Endodermal cell (in vitro differentiated cells): ENCODE measurements at regions not wholly inside any gene's neighbourhood (a gene's known extent, or its start where the extent isn't known, plus 50 kb on each side); places are given as distances from the start of the nearest gene placed in this dataset.

Source experiments
- DNase-seq: peaks from one replicate; pipeline ENCODE4 v3.0.0-alpha.2; 2017
- H3K27ac ChIP-seq: 2 replicates; pipeline ENCODE4 v1.5.1; 2013; ENCODE audit warnings: mild to moderate bottlenecking, low read depth, low read length, moderate library complexity
- H3K27me3 ChIP-seq: 2 replicates; pipeline ENCODE4 v1.6.1; 2013; ENCODE audit warnings: mild to moderate bottlenecking, low read length, moderate library complexity; ENCODE audit not compliant: insufficient read depth, control insufficient read depth, poor library complexity, severe bottlenecking
- H3K36me3 ChIP-seq: 2 replicates; pipeline ENCODE4 v1.7.0; 2013; ENCODE audit warnings: mild to moderate bottlenecking, low read length, moderate library complexity; ENCODE audit not compliant: control insufficient read depth, insufficient read depth
- H3K4me1 ChIP-seq: one replicate; pipeline ENCODE4 v1.7.0; 2013; ENCODE audit warnings: low read length; ENCODE audit not compliant: control insufficient read depth, insufficient read depth
- H3K4me3 ChIP-seq: 2 replicates; pipeline ENCODE4 v1.5.1; 2013; ENCODE audit warnings: mild to moderate bottlenecking, low read length, moderate library complexity
- H3K9ac ChIP-seq: 2 replicates; pipeline ENCODE4 v1.6.1; 2013; ENCODE audit warnings: mild to moderate bottlenecking, low read length, moderate library complexity; ENCODE audit not compliant: poor library complexity, severe bottlenecking; ENCODE audit errors: extremely low read depth
- H3K9me3 ChIP-seq: 2 replicates; pipeline ENCODE4 v1.6.1; 2013; ENCODE audit warnings: mild to moderate bottlenecking, low read length, moderate library complexity; ENCODE audit not compliant: control insufficient read depth
- H3K27ac Mint-ChIP-seq: 2 replicates; pipeline ENCODE4 v1.8.0; 2020; ENCODE audit warnings: mixed read lengths
- H3K27me3 Mint-ChIP-seq: 2 replicates; pipeline ENCODE4 v1.8.0; 2021; ENCODE audit warnings: mild to moderate bottlenecking, mixed read lengths; ENCODE audit not compliant: insufficient read depth
- H3K36me3 Mint-ChIP-seq: 2 replicates; pipeline ENCODE4 v1.8.0; 2020; ENCODE audit warnings: low read depth, mixed read lengths
- H3K4me1 Mint-ChIP-seq: 2 replicates; pipeline ENCODE4 v1.8.0; 2020; ENCODE audit warnings: mixed read lengths
- H3K4me3 Mint-ChIP-seq: 2 replicates; pipeline ENCODE4 v1.8.0; 2020; ENCODE audit warnings: mild to moderate bottlenecking, moderate library complexity, mixed read lengths
- H3K9me3 Mint-ChIP-seq: 2 replicates; pipeline ENCODE4 v1.8.0; 2020; ENCODE audit warnings: mild to moderate bottlenecking, mixed read lengths
- WGBS, 2 experiments: methylation state at CpG; one replicate each; pipeline versions ENCODE4 v1.1.5 to v1.1.7; 2013; ENCODE audit warnings: missing lambda C conversion rate in 2 of 2, mixed read lengths in 1 of 2; ENCODE audit not compliant: insufficient coverage in 1 of 2, insufficient read length in 1 of 2; 5-methylcytosine and 5-hydroxymethylcytosine counted together
- TF ChIP-seq, protein P1 (sequence below): fragments of 200-600 bp; sonication (generic); conservative IDR thresholded peaks from 2 replicates; pipeline ENCODE4 v1.5.0; 2021; ENCODE audit warnings: antibody characterized with exemption, mild to moderate bottlenecking

DNA sequence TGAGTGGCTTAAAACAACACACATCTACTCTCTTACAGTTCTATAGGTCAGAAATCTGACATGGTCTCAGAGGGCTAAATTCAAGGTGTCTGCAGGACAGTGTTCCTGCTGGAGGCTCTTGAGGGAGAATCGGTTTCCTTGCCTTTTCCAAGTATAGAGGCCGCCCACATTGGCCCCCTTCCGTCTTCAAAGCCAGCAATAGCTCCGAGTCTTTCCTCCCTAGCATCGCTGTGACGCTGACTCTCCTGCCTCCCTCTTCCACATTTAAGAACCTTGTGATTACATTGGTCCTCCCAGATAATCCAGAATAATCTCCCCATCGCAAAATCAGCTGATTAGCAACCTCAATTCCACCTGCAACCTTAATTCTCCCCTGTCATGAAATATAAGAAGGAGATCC lies 81.3 kb upstream of the IER5L start:
- H3K9me3 ChIP-seq = no peaks in the 10 kb centered on the region
- H3K4me3 Mint-ChIP-seq = no peak overlapping the region
- no peak overlapping the region for H3K9ac ChIP-seq
- no peaks in the 10 kb centered on the region for H3K36me3 Mint-ChIP-seq
- peaks cover 66% of the 10 kb centered on the region for H3K27me3 Mint-ChIP-seq
- H3K4me3 ChIP-seq = no peak overlapping the region
- H3K9me3 Mint-ChIP-seq = no peaks in the 10 kb centered on the region
- DNase-seq = no peak
- H3K36me3 ChIP-seq = no peaks in the 10 kb centered on the region
- 80 to 96% methylated on average over 6 to 7 of the region's 7 CpGs for WGBS, 2 experiments
- H3K27ac ChIP-seq = no peak overlapping the region
- H3K4me1 ChIP-seq = no peaks in the 10 kb centered on the region
- TF ChIP-seq, protein P1, sequence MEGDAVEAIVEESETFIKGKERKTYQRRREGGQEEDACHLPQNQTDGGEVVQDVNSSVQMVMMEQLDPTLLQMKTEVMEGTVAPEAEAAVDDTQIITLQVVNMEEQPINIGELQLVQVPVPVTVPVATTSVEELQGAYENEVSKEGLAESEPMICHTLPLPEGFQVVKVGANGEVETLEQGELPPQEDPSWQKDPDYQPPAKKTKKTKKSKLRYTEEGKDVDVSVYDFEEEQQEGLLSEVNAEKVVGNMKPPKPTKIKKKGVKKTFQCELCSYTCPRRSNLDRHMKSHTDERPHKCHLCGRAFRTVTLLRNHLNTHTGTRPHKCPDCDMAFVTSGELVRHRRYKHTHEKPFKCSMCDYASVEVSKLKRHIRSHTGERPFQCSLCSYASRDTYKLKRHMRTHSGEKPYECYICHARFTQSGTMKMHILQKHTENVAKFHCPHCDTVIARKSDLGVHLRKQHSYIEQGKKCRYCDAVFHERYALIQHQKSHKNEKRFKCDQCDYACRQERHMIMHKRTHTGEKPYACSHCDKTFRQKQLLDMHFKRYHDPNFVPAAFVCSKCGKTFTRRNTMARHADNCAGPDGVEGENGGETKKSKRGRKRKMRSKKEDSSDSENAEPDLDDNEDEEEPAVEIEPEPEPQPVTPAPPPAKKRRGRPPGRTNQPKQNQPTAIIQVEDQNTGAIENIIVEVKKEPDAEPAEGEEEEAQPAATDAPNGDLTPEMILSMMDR = no peak
- no peaks in the 10 kb centered on the region for H3K4me1 Mint-ChIP-seq
- no peak overlapping the region for H3K27ac Mint-ChIP-seq
- peaks cover 38% of the 10 kb centered on the region for H3K27me3 ChIP-seq

DNA sequence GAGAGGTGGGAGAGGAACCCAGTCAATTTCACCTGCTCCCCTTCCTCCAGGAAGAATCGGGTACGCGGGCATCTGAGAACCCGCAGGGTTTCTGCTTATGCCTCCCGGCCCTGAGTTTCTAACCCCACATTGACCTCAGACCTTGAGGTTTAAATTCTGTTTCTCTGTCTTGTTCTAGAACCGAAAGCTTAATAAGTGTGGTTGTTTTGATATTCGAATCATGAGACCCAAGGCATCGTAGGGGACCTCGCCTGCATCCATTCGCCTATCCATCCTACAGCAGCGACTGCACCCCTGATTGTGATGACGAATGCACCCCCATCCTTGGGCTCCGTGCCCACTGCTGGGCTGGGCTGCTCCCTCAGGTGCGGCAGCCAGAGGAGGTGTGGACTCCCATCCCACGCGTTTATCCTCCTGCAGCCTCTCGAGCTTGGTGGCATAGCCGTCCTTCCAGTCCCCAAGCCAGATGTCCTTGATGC lies 80.8 kb upstream of the IER5L start:
- peaks cover 38% of the 10 kb centered on the region for H3K27me3 ChIP-seq
- Mint-ChIP-seq H3K4me1 (no peaks in the 10 kb centered on the region), H3K36me3 (no peaks in the 10 kb centered on the region), H3K9me3 (no peaks in the 10 kb centered on the region), H3K27me3 (peaks cover 66% of the 10 kb centered on the region), H3K27ac (no peak overlapping the region), H3K4me3 (no peak overlapping the region)
- H3K9me3 ChIP-seq = no peaks in the 10 kb centered on the region
- H3K36me3 ChIP-seq = no peaks in the 10 kb centered on the region
- peak; percentile 45 for DNase-seq
- TF ChIP-seq, protein P1 = no peak
- no peaks in the 10 kb centered on the region for H3K4me1 ChIP-seq
- no peak overlapping the region for H3K4me3 ChIP-seq
- H3K9ac ChIP-seq = no peak overlapping the region
- H3K27ac ChIP-seq = no peak overlapping the region
- 56 to 60% methylated on average over 14 to 18 of the region's 18 CpGs for WGBS, 2 experiments

DNA sequence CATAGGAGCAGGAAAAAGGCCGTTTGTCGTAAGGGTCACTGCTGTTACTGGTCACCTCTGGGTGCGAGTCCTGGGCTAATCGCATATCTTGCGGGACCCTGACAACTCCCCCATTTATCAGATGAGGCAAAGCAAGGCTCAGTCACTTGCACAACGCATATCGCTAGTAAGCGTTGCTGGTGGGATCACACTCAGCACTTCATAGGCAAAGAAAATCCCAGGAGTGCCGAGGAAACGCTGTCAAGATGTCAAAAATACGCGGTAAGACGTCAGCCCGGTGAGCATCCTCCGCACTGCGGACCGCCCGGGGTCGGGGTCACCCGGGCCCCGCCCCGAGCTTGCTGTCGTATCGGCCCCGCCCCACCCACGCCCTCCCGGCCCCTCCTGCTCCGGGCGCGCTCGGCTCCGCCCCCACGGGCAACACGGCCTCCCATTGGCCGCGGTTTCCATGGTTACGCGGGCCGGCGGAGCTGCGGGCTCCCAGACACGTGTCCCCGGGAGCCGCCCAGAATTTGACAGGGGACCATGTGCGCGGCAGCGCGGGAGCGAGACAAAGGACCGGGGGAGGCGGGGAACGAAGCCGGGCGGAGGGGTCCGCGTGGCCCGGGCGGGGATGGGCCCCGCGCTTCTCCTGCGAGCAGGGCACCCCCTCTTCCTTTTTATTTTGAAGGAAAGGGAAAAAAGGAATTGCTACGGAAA lies 80.2 kb upstream of the IER5L start:
- TF ChIP-seq, protein P1 = no peak
- H3K4me3 ChIP-seq = no peak overlapping the region
- no peak overlapping the region for H3K27ac ChIP-seq
- no peaks in the 10 kb centered on the region for H3K9me3 ChIP-seq
- Mint-ChIP-seq H3K4me1 (no peaks in the 10 kb centered on the region), H3K4me3 (no peak overlapping the region), H3K27ac (no peak overlapping the region), H3K27me3 (peaks cover 62% of the 10 kb centered on the region), H3K9me3 (no peaks in the 10 kb centered on the region), H3K36me3 (no peaks in the 10 kb centered on the region)
- H3K27me3 ChIP-seq = peaks cover 38% of the 10 kb centered on the region
- no peak overlapping the region for H3K9ac ChIP-seq
- H3K4me1 ChIP-seq = no peaks in the 10 kb centered on the region
- WGBS, 2 experiments = 9 to 45% methylated on average over 9 to 62 of the region's 62 CpGs
- H3K36me3 ChIP-seq = no peaks in the 10 kb centered on the region
- DNase-seq = peak; percentile 98
